NB4 (cell line): ENCODE measurements at regions not wholly inside any gene's neighbourhood (a gene's known extent, or its start where the extent isn't known, plus 50 kb on each side); places are given as distances from the start of the nearest gene placed in this dataset.

Experiments
- POLR2A ChIP-seq: IDR thresholded peaks from 2 replicates; pipeline ENCODE4 v1.6.1; 2011; ENCODE audit warnings: mild to moderate bottlenecking; ENCODE audit not compliant: insufficient read length; ENCODE audit errors: extremely low read depth
- TF ChIP-seq, protein P1 (sequence below): IDR thresholded peaks from one replicate; pipeline ENCODE4 v1.5.1; 2012; ENCODE audit warnings: low read depth, low read length
- TF ChIP-seq, protein P2 (sequence below): IDR thresholded peaks from 2 replicates; pipeline ENCODE4 v1.6.1; 2011; ENCODE audit warnings: low read depth, low read length

DNA sequence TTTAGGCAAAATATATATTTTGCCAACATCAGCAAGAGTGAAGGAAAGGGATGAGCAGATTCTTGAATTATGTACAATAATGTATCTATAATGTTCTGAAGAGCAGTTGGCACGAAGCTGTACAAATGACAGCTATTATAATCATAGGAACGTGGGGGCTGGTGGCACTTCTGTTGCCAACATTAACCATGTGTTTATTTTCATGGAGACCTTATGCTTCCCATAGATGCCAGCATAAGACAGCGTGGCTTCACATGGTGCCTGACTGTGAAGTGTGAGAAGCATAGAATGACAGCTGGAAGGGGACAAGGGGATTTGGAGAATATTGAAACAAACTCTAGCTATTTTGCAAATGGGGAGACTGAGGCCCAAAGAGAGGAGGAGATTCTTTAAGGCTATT lies 52.6 kb upstream of the ATP10B start:
- no peak for TF ChIP-seq POLR2A
- TF ChIP-seq, protein P1, sequence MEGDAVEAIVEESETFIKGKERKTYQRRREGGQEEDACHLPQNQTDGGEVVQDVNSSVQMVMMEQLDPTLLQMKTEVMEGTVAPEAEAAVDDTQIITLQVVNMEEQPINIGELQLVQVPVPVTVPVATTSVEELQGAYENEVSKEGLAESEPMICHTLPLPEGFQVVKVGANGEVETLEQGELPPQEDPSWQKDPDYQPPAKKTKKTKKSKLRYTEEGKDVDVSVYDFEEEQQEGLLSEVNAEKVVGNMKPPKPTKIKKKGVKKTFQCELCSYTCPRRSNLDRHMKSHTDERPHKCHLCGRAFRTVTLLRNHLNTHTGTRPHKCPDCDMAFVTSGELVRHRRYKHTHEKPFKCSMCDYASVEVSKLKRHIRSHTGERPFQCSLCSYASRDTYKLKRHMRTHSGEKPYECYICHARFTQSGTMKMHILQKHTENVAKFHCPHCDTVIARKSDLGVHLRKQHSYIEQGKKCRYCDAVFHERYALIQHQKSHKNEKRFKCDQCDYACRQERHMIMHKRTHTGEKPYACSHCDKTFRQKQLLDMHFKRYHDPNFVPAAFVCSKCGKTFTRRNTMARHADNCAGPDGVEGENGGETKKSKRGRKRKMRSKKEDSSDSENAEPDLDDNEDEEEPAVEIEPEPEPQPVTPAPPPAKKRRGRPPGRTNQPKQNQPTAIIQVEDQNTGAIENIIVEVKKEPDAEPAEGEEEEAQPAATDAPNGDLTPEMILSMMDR: no peak
- TF ChIP-seq, protein P2, sequence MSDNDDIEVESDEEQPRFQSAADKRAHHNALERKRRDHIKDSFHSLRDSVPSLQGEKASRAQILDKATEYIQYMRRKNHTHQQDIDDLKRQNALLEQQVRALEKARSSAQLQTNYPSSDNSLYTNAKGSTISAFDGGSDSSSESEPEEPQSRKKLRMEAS: no peak
